ENCODE measurements at regions not wholly inside any gene's neighbourhood (a gene's known extent, or its start where the extent isn't known, plus 50 kb on each side); places are given as distances from the start of the nearest gene placed in this dataset.

- DNase-seq (ENCODE audit: insufficient read length, low spot score) = peak; percentile 83
- TF ChIP-seq POLR2A (IDR thresholded peaks at IDR 0.05; ENCODE audit: low read depth, low read length) = no peak
- FAIRE-seq = no peak
These were observed 192.7 kb upstream of the PMEPA1 start for GRCh38 chr20:57902473-57902872.

- no peak for DNase-seq (ENCODE audit: insufficient read length, low spot score)
- TF ChIP-seq POLR2A (IDR thresholded peaks at IDR 0.05; ENCODE audit: low read depth, low read length) = no peak
- no peak for FAIRE-seq
These were observed 191.7 kb upstream of the PMEPA1 start for GRCh38 chr20:57901526-57901925.

GRCh38 chr20:57900226-57900905 lies 190.6 kb upstream of the PMEPA1 start:
- TF ChIP-seq POLR2A (IDR thresholded peaks at IDR 0.05; ENCODE audit: low read depth, low read length) = no peak
- no peak for DNase-seq (ENCODE audit: insufficient read length, low spot score)
- no peak for FAIRE-seq

- no peak for TF ChIP-seq POLR2A (IDR thresholded peaks at IDR 0.05; ENCODE audit: low read depth, low read length)
- DNase-seq (ENCODE audit: insufficient read length, low spot score) (no peak), FAIRE-seq (no peak)
These were observed 189.7 kb upstream of the PMEPA1 start for GRCh38 chr20:57899554-57899953.

DNA sequence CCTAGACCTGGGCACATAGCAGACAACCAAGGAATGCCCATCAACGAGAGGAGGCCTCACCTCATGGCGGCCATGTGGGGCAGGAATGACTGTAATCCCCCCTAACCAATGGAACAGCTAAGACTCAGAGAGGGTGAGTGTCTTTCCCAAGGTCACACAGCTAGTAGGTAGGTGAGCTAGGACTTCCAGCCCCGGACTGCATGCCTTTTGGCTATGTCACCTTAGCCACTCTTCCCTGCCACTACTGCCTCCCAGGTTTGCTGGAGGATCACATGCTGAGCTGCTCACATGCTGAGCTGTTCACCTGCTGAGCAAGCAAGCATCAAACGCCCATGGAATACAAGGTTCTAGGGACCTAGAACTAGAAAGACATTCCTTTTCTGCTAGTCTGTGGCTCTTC lies 188.5 kb upstream of the PMEPA1 start:
- no peak for TF ChIP-seq POLR2A (IDR thresholded peaks at IDR 0.05; ENCODE audit: low read depth, low read length)
- no peak for FAIRE-seq

GRCh38 chr20:57897891-57898290 lies 188.1 kb upstream of the PMEPA1 start:
- no peak for TF ChIP-seq POLR2A (IDR thresholded peaks at IDR 0.05; ENCODE audit: low read depth, low read length)
- DNase-seq (ENCODE audit: insufficient read length, low spot score) (no peak), FAIRE-seq (no peak)

More for the DNA sequence above, 188.5 kb upstream of the PMEPA1 start:
- DNase-seq (ENCODE audit: insufficient read length, low spot score) = no peak

- no peak for TF ChIP-seq POLR2A (IDR thresholded peaks at IDR 0.05; ENCODE audit: low read depth, low read length)
- FAIRE-seq (no peak), DNase-seq (ENCODE audit: insufficient read length, low spot score) (no peak)
These were observed 187.5 kb upstream of the PMEPA1 start for GRCh38 chr20:57897156-57897874.

DNA sequence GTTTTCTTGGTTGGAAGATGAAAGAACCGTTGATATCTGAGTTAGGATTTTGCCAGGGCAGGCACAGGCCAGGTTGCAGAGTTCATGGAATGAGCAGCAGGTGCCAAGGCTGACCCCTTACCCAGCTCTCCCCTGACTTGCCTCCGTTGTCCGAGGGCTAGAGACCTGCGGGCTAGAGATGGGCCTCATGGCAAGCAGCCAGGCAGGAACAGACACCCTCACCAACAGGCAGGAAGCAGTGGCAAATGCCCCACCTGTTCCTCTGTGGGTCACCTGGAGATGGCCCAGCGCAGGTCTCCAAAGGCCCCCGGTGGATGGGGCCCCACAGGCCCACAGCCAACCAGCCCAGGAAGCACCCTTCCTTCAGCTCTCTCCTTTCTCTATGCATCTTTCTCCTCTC lies 186.7 kb upstream of the PMEPA1 start:
- TF ChIP-seq POLR2A (IDR thresholded peaks at IDR 0.05; ENCODE audit: low read depth, low read length) = no peak
- no peak for DNase-seq (ENCODE audit: insufficient read length, low spot score)
- no peak for FAIRE-seq

- no peak for FAIRE-seq
- no peak for TF ChIP-seq POLR2A (IDR thresholded peaks at IDR 0.05; ENCODE audit: low read depth, low read length)
- no peak for DNase-seq (ENCODE audit: insufficient read length, low spot score)
These were observed 186.2 kb upstream of the PMEPA1 start for GRCh38 chr20:57896017-57896416.

DNA sequence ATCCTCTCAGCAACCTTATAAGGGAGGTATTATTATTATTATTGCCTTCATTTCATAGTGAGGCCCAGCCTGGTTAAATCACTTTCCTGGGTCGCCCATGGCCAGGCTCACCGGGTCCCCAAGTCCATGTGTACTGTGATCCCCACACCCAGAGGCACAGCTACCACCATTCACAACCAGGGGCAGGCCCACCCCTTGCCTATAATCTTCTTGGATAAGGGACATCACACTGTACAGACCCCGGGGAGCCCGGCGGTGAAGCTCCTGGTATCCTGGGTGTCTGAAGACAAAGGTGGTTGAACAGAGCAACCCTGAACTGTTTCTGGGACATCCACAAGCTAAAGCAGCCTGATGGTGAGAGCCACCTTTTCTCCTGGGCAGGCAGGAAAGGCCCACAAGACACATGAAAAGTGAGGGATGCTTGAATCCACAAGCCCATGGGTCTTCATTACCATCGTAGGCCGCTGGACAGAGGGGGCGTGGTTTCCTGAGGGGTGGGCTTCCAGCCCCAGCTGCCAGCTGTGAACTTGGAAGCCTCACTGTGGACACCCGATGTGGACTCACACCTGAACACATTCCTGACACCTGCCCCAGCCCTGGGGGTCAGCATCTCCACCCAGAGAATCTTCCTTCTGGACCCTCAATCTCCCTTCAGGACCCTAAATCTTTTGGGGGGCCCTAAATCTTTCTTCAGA lies 185.5 kb upstream of the PMEPA1 start:
- DNase-seq (ENCODE audit: insufficient read length, low spot score) (no peak), FAIRE-seq (no peak)

GRCh38 chr20:57894522-57894921 lies 184.7 kb upstream of the PMEPA1 start:
- TF ChIP-seq POLR2A (IDR thresholded peaks at IDR 0.05; ENCODE audit: low read depth, low read length) = no peak
- no peak for DNase-seq (ENCODE audit: insufficient read length, low spot score)
- FAIRE-seq = no peak

More for the DNA sequence above, 185.5 kb upstream of the PMEPA1 start:
- TF ChIP-seq POLR2A (IDR thresholded peaks at IDR 0.05; ENCODE audit: low read depth, low read length) = no peak

- DNase-seq (ENCODE audit: insufficient read length, low spot score) (no peak), FAIRE-seq (no peak)
- TF ChIP-seq POLR2A (IDR thresholded peaks at IDR 0.05; ENCODE audit: low read depth, low read length) = no peak
These were observed 184.3 kb upstream of the PMEPA1 start for GRCh38 chr20:57894096-57894495.

DNA sequence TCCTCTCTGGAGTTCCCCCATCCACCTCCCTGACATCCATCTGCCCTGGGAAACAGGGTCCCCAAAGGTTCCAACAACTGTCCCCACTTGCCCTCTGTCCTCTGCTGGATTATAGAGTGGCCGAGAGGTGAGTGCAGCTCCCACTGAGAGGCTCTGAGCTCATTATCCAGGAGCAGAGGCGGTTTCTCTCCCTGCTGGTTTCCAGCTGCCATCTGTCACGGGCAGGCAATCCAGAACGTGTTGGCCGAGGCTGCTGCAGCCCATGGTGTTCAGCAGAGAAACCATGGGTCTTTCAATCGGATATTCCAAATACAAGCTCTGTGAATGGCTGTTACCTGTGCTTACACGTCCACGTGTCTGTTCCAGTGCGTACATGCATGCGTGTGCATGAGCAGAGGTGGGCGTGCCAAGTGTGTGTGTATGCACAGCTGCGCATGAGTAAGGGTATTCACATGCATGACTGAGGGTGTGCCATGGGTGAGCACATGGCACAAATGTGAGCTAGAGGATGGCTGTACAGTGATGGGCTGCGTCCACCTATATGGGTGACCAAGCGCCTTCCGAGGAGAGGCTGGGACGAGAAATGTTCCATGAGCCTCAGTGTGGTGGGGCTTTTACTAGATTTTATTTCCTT lies 183.7 kb upstream of the PMEPA1 start:
- DNase-seq (ENCODE audit: insufficient read length, low spot score) (no peak), FAIRE-seq (no peak)
- no peak for TF ChIP-seq POLR2A (IDR thresholded peaks at IDR 0.05; ENCODE audit: low read depth, low read length)

GRCh38 chr20:57892471-57892870 lies 182.7 kb upstream of the PMEPA1 start:
- DNase-seq (ENCODE audit: insufficient read length, low spot score) (no peak), FAIRE-seq (no peak)
- no peak for TF ChIP-seq POLR2A (IDR thresholded peaks at IDR 0.05; ENCODE audit: low read depth, low read length)

Measured in H54 (cell line).